ENCODE measurements at regions not wholly inside any gene's neighbourhood (a gene's known extent, or its start where the extent isn't known, plus 50 kb on each side); places are given as distances from the start of the nearest gene placed in this dataset.

DNA sequence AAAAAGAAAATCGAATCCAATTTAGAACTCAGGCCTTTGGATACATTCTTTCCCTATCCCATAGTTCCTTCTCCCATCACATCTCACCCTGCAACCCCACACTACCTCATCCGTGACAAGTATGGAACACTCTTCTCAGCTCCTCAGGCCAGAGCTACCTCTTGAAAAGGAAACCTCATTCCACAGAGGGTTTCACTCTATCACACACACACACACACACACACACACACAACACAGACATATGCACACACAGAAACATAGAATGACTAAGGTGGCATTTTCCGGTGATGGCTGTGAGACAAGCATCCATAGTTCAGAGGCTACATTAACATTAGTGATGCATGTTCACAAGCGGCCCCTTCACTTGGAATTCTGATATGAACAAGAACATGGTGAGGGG lies 122.0 kb upstream of the HES1 start:
- DNase-seq (ENCODE audit: low spot score) = no peak
- Histone ChIP-seq H3K27ac (ENCODE audit: low read depth in 1 of 2, low read length in 2 of 2) (no peak overlapping the region), H3K9ac (ENCODE audit: low read depth in 1 of 2, low read length in 2 of 2) (no peak overlapping the region), H3K9me3 (ENCODE audit: control insufficient read depth in 4 of 4, low read length in 3 of 4) (no peaks in the 10 kb centered on the region), H3K27me3 (ENCODE audit: control insufficient read depth in 4 of 4, insufficient read depth in 4 of 4, low read length in 3 of 4) (no peaks in the 10 kb centered on the region), H3K36me3 (ENCODE audit: control insufficient read depth in 4 of 4, insufficient read depth in 3 of 4, low read depth in 1 of 4, low read length in 3 of 4) (no peaks in the 10 kb centered on the region), H3K4me3 (ENCODE audit: low read depth in 1 of 3, low read length in 3 of 3) (no peak overlapping the region), H3K4me1 (ENCODE audit: control insufficient read depth in 4 of 4, insufficient read depth in 4 of 4, low read length in 3 of 4) (no peaks in the 10 kb centered on the region)
- TF ChIP-seq YY1 (IDR thresholded peaks at IDR 0.05) = no peak
- TF ChIP-seq RXRA (IDR thresholded peaks at IDR 0.05) = no peak
- TF ChIP-seq CTCF (IDR thresholded peaks at IDR 0.05; ENCODE audit: low read depth, low read length, missing input control) = no peak
- TF ChIP-seq GABPA (IDR thresholded peaks at IDR 0.05 in 1 of 2, conservative IDR thresholded peaks at IDR 0.05 in 1 of 2) = no peak
- no peak for TF ChIP-seq FOXA2 (IDR thresholded peaks at IDR 0.05)
- TF ChIP-seq RAD21 (IDR thresholded peaks at IDR 0.05) = no peak
- TF ChIP-seq FOXA1 (IDR thresholded peaks at IDR 0.05) = no peak
- no peak for TF ChIP-seq REST (IDR thresholded peaks at IDR 0.05)
- TF ChIP-seq NR2F2 (IDR thresholded peaks at IDR 0.05) = no peak
- no peak for TF ChIP-seq SP1 (IDR thresholded peaks at IDR 0.05)
- no peak for TF ChIP-seq EGR1 (IDR thresholded peaks at IDR 0.05; ENCODE audit: low read depth in 2 of 2)
- 97% methylated on average over 4 of the region's 4 CpGs for WGBS

DNA sequence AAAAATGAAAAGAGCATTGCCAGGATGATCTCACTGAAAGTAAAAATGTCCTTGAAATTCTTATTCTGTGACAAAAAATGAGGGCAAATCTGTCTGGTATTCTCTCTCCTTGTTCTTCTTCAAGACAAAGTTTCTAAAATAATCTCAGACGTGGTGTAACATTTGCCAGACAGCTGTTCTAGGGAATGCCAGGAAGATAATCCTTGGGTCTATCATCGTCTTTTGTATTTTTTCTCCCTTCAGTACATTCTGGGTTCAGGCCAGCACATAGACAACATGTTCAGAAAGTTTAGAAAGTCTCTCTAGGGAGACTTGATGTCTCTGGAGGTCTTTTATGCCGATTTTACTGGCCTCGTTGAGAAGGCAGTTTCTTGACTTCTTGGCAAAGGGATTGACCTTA lies 121.2 kb upstream of the HES1 start:
- Histone ChIP-seq H3K27me3 (ENCODE audit: control insufficient read depth in 4 of 4, insufficient read depth in 4 of 4, low read length in 3 of 4) (no peaks in the 10 kb centered on the region), H3K9me3 (ENCODE audit: control insufficient read depth in 4 of 4, low read length in 3 of 4) (no peaks in the 10 kb centered on the region), H3K4me1 (ENCODE audit: control insufficient read depth in 4 of 4, insufficient read depth in 4 of 4, low read length in 3 of 4) (no peaks in the 10 kb centered on the region), H3K4me3 (ENCODE audit: low read depth in 1 of 3, low read length in 3 of 3) (no peak overlapping the region), H3K36me3 (ENCODE audit: control insufficient read depth in 4 of 4, insufficient read depth in 3 of 4, low read depth in 1 of 4, low read length in 3 of 4) (no peaks in the 10 kb centered on the region), H3K9ac (ENCODE audit: low read depth in 1 of 2, low read length in 2 of 2) (no peak overlapping the region), H3K27ac (ENCODE audit: low read depth in 1 of 2, low read length in 2 of 2) (no peak overlapping the region)
- TF ChIP-seq TAF1 (conservative IDR thresholded peaks at IDR 0.05) = no peak
- TF ChIP-seq HNF4G (IDR thresholded peaks at IDR 0.05) = no peak
- no peak for TF ChIP-seq ATF3 (IDR thresholded peaks at IDR 0.05)
- no peak for TF ChIP-seq CTCF (IDR thresholded peaks at IDR 0.05; ENCODE audit: low read depth, low read length, missing input control)
- TF ChIP-seq FOXA2 (IDR thresholded peaks at IDR 0.05) = no peak
- TF ChIP-seq RAD21 (IDR thresholded peaks at IDR 0.05) = no peak
- TF ChIP-seq, protein P1, sequence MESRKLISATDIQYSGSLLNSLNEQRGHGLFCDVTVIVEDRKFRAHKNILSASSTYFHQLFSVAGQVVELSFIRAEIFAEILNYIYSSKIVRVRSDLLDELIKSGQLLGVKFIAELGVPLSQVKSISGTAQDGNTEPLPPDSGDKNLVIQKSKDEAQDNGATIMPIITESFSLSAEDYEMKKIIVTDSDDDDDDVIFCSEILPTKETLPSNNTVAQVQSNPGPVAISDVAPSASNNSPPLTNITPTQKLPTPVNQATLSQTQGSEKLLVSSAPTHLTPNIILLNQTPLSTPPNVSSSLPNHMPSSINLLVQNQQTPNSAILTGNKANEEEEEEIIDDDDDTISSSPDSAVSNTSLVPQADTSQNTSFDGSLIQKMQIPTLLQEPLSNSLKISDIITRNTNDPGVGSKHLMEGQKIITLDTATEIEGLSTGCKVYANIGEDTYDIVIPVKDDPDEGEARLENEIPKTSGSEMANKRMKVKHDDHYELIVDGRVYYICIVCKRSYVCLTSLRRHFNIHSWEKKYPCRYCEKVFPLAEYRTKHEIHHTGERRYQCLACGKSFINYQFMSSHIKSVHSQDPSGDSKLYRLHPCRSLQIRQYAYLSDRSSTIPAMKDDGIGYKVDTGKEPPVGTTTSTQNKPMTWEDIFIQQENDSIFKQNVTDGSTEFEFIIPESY (IDR thresholded peaks at IDR 0.05) = no peak
- WGBS = 89% methylated on average over 4 of the region's 4 CpGs
- DNase-seq (ENCODE audit: low spot score) = no peak

Measured in liver (tissue), 8 donors.